HepG2 (cell line): ENCODE measurements at regions not wholly inside any gene's neighbourhood (a gene's known extent, or its start where the extent isn't known, plus 50 kb on each side); places are given as distances from the start of the nearest gene placed in this dataset.

Experiments
- ATAC-seq: fragments of 200-7000 bp; cut with Tn5 transposase; 3 replicates; pipeline ENCODE4 v1.9.1; 2020; ENCODE audit warnings: mild to moderate bottlenecking, moderate library complexity
- BruUV-seq: library from RNA; stranded (reverse); fragments of 400-500 nt; replicated peaks from 2 replicates; lab custom pipeline; 2021; lab: Mats Ljungman, UMichigan
- CTCF ChIA-PET: fragments of 300-600 bp; formaldehyde crosslinking; extraction: SDS; loops from one replicate; lab custom pipeline; 2021; ENCODE audit warnings: low total read pairs, inconsistent platforms, low intra/inter-chr PET ratio; lab: Yijun Ruan, JAX
- POLR2A ChIA-PET: fragments of 350-600 bp; sonication (Branson Sonifier 250); formaldehyde crosslinking; loops from one replicate; lab custom pipeline; 2020; ENCODE audit warnings: antibody characterized with exemption, inconsistent platforms; lab: Yijun Ruan, JAX
- DNase-seq: peaks from one replicate; pipeline ENCODE4 v3.0.0-alpha.2; 2015; ENCODE audit warnings: low spot score
- FAIRE-seq: peaks from 3 replicates; lab custom pipeline; 2011; peaks lifted over from hg19 to GRCh38; lab: Jason Lieb, UNC
- H2AFZ ChIP-seq: one replicate; pipeline ENCODE4 v1.6.1; 2011; ENCODE audit warnings: low read length, inconsistent platforms
- H3K27ac ChIP-seq: fragments of 300-600 bp; 3 replicates; pipeline ENCODE4 v1.8.0; 2011; ENCODE audit warnings: mixed run types, mild to moderate bottlenecking, mixed read lengths, low read length, inconsistent platforms; ENCODE audit not compliant: insufficient read depth; ENCODE audit errors: extremely low read length
- H3K27me3 ChIP-seq, 2 experiments: fragments of 200-600 bp in 1 of 2; 2 replicates in 1 of 2; 3 replicates in 1 of 2; pipeline versions ENCODE4 v1.6.0 to v1.8.0; 2011; ENCODE audit warnings: low read length in 2 of 2, mild to moderate bottlenecking in 2 of 2, moderate library complexity in 2 of 2, inconsistent platforms in 1 of 2; ENCODE audit not compliant: insufficient read depth in 2 of 2, control insufficient read depth in 1 of 2
- H3K36me3 ChIP-seq, 2 experiments: fragments of 200-600 bp in 1 of 2; replicated peaks in 1 of 2; 2 replicates in 1 of 2; 3 replicates in 1 of 2; pipeline versions ENCODE4 v1.5.1 to v1.8.0; 2011; ENCODE audit warnings: low read length in 2 of 2, inconsistent platforms in 1 of 2; ENCODE audit not compliant: insufficient read depth in 2 of 2, control insufficient read depth in 1 of 2
- H3K4me1 ChIP-seq: 2 replicates; pipeline ENCODE4 v1.5.1; 2012; ENCODE audit warnings: low read length, inconsistent platforms; ENCODE audit not compliant: insufficient read depth
- H3K4me2 ChIP-seq: 2 replicates; pipeline ENCODE4 v1.6.0; 2011; ENCODE audit warnings: low read depth, low read length, inconsistent platforms
- H3K4me3 ChIP-seq, 3 experiments: fragments of 200-600 bp in 1 of 3; sonication (generic), shearing (Covaris generic) in 1 of 3; replicated peaks in 1 of 3; 2 replicates each; pipeline ENCODE4 v1.5.1; 2011 to 2016; ENCODE audit warnings: low read length in 3 of 3, inconsistent platforms in 2 of 3, low read depth in 2 of 3, mild to moderate bottlenecking in 2 of 3, control low read depth in 1 of 3, mixed read lengths in 1 of 3; ENCODE audit not compliant: insufficient read depth in 1 of 3
- H3K79me2 ChIP-seq: one replicate; pipeline ENCODE4 v1.6.1; 2011; ENCODE audit warnings: low read length, inconsistent platforms; ENCODE audit not compliant: insufficient read depth
- H3K9ac ChIP-seq: 2 replicates; pipeline ENCODE4 v1.6.0; 2011; ENCODE audit warnings: mild to moderate bottlenecking, low read depth, low read length, inconsistent platforms; ENCODE audit not compliant: insufficient read depth
- H3K9me3 ChIP-seq: 2 replicates; pipeline ENCODE4 v1.5.1; 2012; ENCODE audit warnings: mild to moderate bottlenecking, low read length
- H4K20me1 ChIP-seq: 2 replicates; pipeline ENCODE4 v1.6.0; 2011; ENCODE audit warnings: inconsistent platforms, mild to moderate bottlenecking, low read length, moderate library complexity; ENCODE audit not compliant: insufficient read depth
- CCAR2 ChIP-seq: fragments of 200-400 bp; formaldehyde crosslinking; optimal IDR thresholded peaks from 2 replicates; pipeline ENCODE3; 2018; ENCODE audit warnings: low read depth, mild to moderate bottlenecking, low read length, moderate library complexity
- DNMT1 ChIP-seq: sonication (generic); formaldehyde crosslinking; IDR thresholded peaks from 2 replicates; pipeline ENCODE4 v1.5.1; 2020; ENCODE audit warnings: mild to moderate bottlenecking, missing genetic modification reagents
- DPF2 ChIP-seq: sonication (generic); formaldehyde crosslinking; IDR thresholded peaks from 2 replicates; pipeline ENCODE4 v1.4.0; 2020; ENCODE audit warnings: mild to moderate bottlenecking, low read depth, missing genetic modification reagents, borderline replicate concordance
- FIP1L1 ChIP-seq: fragments of 200-400 bp; formaldehyde crosslinking; IDR thresholded peaks from 2 replicates; pipeline ENCODE4 v1.6.1; 2018; ENCODE audit warnings: low read depth, mild to moderate bottlenecking, low read length, moderate library complexity, borderline replicate concordance; ENCODE audit not compliant: insufficient read depth
- IRX3 ChIP-seq: sonication (generic); formaldehyde crosslinking; IDR thresholded peaks from 2 replicates; pipeline ENCODE4 v1.8.1; 2023; ENCODE audit warnings: mild to moderate bottlenecking, low read depth, missing genetic modification reagents, borderline replicate concordance
- MED13 ChIP-seq: sonication (generic); formaldehyde crosslinking; IDR thresholded peaks from 2 replicates; pipeline ENCODE4 v1.5.0; 2020; ENCODE audit warnings: missing genetic modification reagents
- MTA1 ChIP-seq: sonication (generic); formaldehyde crosslinking; IDR thresholded peaks from 2 replicates; pipeline ENCODE4 v1.4.0; 2020; ENCODE audit warnings: missing genetic modification reagents, mild to moderate bottlenecking, borderline replicate concordance
- RAD21 ChIP-seq: fragments of 450-650 bp; formaldehyde crosslinking; IDR thresholded peaks from 2 replicates; pipeline ENCODE4 v1.5.0; 2020; ENCODE audit warnings: mild to moderate bottlenecking
- REXO4 ChIP-seq: sonication (generic); formaldehyde crosslinking; IDR thresholded peaks from 2 replicates; pipeline ENCODE4 v1.8.0; 2022; ENCODE audit warnings: missing genetic modification reagents, mild to moderate bottlenecking, borderline replicate concordance
- ZEB1 ChIP-seq: IDR thresholded peaks from 2 replicates; pipeline ENCODE4 v1.6.1; 2012; ENCODE audit warnings: mild to moderate bottlenecking, low read depth, inconsistent platforms; ENCODE audit not compliant: insufficient replicate concordance
- ZKSCAN5 ChIP-seq: sonication (generic); formaldehyde crosslinking; IDR thresholded peaks from 2 replicates; pipeline ENCODE4 v1.5.1; 2020; ENCODE audit warnings: mild to moderate bottlenecking, missing genetic modification reagents
- ZNF10 ChIP-seq: sonication (generic); formaldehyde crosslinking; IDR thresholded peaks from 2 replicates; pipeline ENCODE4 v1.4.0; 2020; ENCODE audit warnings: mild to moderate bottlenecking, low read depth, missing genetic modification reagents, borderline replicate concordance
- ZNF251 ChIP-seq: sonication (generic); formaldehyde crosslinking; IDR thresholded peaks from 2 replicates; pipeline ENCODE4 v1.9.0; 2021; ENCODE audit warnings: mild to moderate bottlenecking, missing genetic modification reagents
- ZNF678 ChIP-seq: sonication (generic); formaldehyde crosslinking; IDR thresholded peaks from 2 replicates; pipeline ENCODE4 v1.4.0; 2020; ENCODE audit warnings: mild to moderate bottlenecking, missing genetic modification reagents
- ZNF7 ChIP-seq: IDR thresholded peaks from 2 replicates; pipeline ENCODE4 v1.6.1; 2016; ENCODE audit warnings: missing biosample characterization, missing genetic modification reagents
- ZNF720 ChIP-seq: sonication (generic); formaldehyde crosslinking; IDR thresholded peaks from 2 replicates; pipeline ENCODE4 v1.4.0; 2020; ENCODE audit warnings: missing genetic modification reagents
- WGBS: methylation state at CpG from one replicate; pipeline ENCODE4 v1.1.6; 2017; ENCODE audit warnings: low lambda C conversion rate; 5-methylcytosine and 5-hydroxymethylcytosine counted together
- in situ Hi-C: cut with HindIII; loops from 2 replicates; pipeline ENCODE4 v1.10.0; 2017; ENCODE audit warnings: low pct_unique_long_range_greater_than_20kb; ENCODE audit not compliant: extremely low pct_ligation_motif_present
- intact Hi-C: fragments of 100-400 bp; cut with micrococcal nuclease; formaldehyde crosslinking; loops from one replicate; pipeline ENCODE4 v1.10.0; 2022; ENCODE audit not compliant: unreplicated experiment
- TF ChIP-seq, protein P1 (sequence below): sonication (generic); formaldehyde crosslinking; IDR thresholded peaks from 2 replicates; pipeline ENCODE4 v1.4.0; 2020; ENCODE audit warnings: missing genetic modification reagents
- TF ChIP-seq, protein P2 (sequence below): sonication (generic); formaldehyde crosslinking; IDR thresholded peaks from 2 replicates; pipeline ENCODE4 v1.4.0; 2020; ENCODE audit warnings: missing genetic modification reagents, mild to moderate bottlenecking, borderline replicate concordance
- TF ChIP-seq, protein P3 (sequence below): sonication (generic); formaldehyde crosslinking; IDR thresholded peaks from 2 replicates; pipeline ENCODE4 v1.9.0; 2021; ENCODE audit warnings: missing genetic modification reagents, borderline replicate concordance

DNA sequence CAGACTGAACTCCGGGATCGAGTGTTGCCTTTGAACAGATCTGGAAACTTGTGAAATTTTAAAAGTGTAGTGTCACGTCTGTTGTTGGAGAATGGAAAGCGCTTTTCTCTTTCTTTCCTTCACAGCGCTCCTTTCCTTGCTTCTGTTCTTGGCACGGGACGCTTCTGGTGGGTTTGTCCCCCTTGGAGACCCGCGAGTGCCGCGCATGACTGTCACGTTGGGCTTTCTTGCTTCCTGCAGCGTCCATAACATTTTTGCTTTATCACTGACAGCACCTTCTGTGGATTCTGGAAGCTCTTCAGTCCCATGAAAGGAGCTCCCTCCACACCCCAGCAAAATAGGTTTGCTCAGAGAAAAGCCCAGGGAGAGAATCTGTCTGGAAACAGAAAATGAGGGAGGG lies 193.0 kb upstream of the TMEM132C start:
- WGBS, result 47% methylated on average over 13 of the region's 13 CpGs
- no peak for TF ChIP-seq ZNF678 (CRISPR knock-in tag)
- TF ChIP-seq, protein P1, sequence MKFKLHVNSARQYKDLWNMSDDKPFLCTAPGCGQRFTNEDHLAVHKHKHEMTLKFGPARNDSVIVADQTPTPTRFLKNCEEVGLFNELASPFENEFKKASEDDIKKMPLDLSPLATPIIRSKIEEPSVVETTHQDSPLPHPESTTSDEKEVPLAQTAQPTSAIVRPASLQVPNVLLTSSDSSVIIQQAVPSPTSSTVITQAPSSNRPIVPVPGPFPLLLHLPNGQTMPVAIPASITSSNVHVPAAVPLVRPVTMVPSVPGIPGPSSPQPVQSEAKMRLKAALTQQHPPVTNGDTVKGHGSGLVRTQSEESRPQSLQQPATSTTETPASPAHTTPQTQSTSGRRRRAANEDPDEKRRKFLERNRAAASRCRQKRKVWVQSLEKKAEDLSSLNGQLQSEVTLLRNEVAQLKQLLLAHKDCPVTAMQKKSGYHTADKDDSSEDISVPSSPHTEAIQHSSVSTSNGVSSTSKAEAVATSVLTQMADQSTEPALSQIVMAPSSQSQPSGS, result no peak
- no peak for TF ChIP-seq MTA1 (CRISPR knock-in tag)
- TF ChIP-seq ZNF720, result no peak
- no peak for TF ChIP-seq ZEB1
- no peak for TF ChIP-seq ZNF251 (CRISPR knock-in tag)
- TF ChIP-seq ZNF10, result no peak
- TF ChIP-seq DPF2, result no peak
- TF ChIP-seq, protein P2, sequence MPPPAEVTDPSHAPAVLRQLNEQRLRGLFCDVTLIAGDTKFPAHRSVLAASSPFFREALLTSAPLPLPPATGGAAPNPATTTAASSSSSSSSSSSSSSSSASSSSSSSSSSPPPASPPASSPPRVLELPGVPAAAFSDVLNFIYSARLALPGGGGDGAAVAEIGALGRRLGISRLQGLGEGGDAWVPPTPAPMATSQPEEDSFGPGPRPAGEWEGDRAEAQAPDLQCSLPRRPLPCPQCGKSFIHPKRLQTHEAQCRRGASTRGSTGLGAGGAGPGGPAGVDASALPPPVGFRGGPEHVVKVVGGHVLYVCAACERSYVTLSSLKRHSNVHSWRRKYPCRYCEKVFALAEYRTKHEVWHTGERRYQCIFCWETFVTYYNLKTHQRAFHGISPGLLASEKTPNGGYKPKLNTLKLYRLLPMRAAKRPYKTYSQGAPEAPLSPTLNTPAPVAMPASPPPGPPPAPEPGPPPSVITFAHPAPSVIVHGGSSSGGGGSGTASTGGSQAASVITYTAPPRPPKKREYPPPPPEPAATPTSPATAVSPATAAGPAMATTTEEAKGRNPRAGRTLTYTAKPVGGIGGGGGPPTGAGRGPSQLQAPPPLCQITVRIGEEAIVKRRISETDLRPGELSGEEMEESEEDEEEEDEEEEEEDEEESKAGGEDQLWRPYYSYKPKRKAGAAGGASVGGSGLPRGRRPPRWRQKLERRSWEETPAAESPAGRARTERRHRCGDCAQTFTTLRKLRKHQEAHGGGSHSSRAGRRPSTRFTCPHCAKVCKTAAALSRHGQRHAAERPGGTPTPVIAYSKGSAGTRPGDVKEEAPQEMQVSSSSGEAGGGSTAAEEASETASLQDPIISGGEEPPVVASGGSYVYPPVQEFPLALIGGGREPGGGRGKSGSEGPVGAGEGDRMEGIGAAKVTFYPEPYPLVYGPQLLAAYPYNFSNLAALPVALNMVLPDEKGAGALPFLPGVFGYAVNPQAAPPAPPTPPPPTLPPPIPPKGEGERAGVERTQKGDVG (CRISPR knock-in tag), result no peak
- TF ChIP-seq FIP1L1, result no peak
- no peak for TF ChIP-seq REXO4 (CRISPR knock-in tag)
- no peak for TF ChIP-seq RAD21
- no peak for TF ChIP-seq CCAR2
- no peak for TF ChIP-seq ZNF7 (CRISPR knock-in tag)
- no peak for TF ChIP-seq MED13 (CRISPR knock-in tag)
- no peak for TF ChIP-seq ZKSCAN5 (CRISPR knock-in tag)
- no peak for TF ChIP-seq IRX3 (CRISPR knock-in tag)
- TF ChIP-seq, protein P3, sequence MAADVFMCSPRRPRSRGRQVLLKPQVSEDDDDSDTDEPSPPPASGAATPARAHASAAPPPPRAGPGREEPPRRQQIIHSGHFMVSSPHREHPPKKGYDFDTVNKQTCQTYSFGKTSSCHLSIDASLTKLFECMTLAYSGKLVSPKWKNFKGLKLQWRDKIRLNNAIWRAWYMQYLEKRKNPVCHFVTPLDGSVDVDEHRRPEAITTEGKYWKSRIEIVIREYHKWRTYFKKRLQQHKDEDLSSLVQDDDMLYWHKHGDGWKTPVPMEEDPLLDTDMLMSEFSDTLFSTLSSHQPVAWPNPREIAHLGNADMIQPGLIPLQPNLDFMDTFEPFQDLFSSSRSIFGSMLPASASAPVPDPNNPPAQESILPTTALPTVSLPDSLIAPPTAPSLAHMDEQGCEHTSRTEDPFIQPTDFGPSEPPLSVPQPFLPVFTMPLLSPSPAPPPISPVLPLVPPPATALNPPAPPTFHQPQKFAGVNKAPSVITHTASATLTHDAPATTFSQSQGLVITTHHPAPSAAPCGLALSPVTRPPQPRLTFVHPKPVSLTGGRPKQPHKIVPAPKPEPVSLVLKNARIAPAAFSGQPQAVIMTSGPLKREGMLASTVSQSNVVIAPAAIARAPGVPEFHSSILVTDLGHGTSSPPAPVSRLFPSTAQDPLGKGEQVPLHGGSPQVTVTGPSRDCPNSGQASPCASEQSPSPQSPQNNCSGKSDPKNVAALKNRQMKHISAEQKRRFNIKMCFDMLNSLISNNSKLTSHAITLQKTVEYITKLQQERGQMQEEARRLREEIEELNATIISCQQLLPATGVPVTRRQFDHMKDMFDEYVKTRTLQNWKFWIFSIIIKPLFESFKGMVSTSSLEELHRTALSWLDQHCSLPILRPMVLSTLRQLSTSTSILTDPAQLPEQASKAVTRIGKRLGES, result no peak
- TF ChIP-seq DNMT1 (CRISPR knock-in tag), result no peak
- H3K4me3 ChIP-seq, result no peak overlapping the region
- ChIA-PET CTCF (no interaction called here), POLR2A (no interaction called here)
- in situ Hi-C loops (no loop called here), intact Hi-C loops (no loop called here)
- no peak overlapping the region for H2AFZ ChIP-seq
- H3K4me2 ChIP-seq, result no peak overlapping the region
- H3K9ac ChIP-seq, result no peak overlapping the region
- H3K79me2 ChIP-seq, result no peaks in the 10 kb centered on the region
- no peak for DNase-seq
- H4K20me1 ChIP-seq, result no peaks in the 10 kb centered on the region
- FAIRE-seq, result no peak
- no peaks in the 10 kb centered on the region for H3K36me3 ChIP-seq
- H3K9me3 ChIP-seq, result no peaks in the 10 kb centered on the region
- H3K4me1 ChIP-seq, result no peaks in the 10 kb centered on the region
- H3K27ac ChIP-seq, result no peak overlapping the region
- ATAC-seq, result no peak
- H3K27me3 ChIP-seq, result no peaks in the 10 kb centered on the region; a peak in 1 of 5 replicates
- BruUV-seq, result no TSS peak
